Skeletal muscle satellite cell (primary cell): ENCODE measurements at regions not wholly inside any gene's neighbourhood (a gene's known extent, or its start where the extent isn't known, plus 50 kb on each side); places are given as distances from the start of the nearest gene placed in this dataset.
"Not testable (repeated sequence)": the region's sequence is repeated elsewhere in the genome, so short reads cannot be mapped to it uniquely, and the experiment has no call there.

ENCODE experiments used
- H3K27me3 ChIP-seq: 2 replicates; pipeline ENCODE4 v1.7.0; 2013; ENCODE audit warnings: low read length; ENCODE audit not compliant: control insufficient read depth, insufficient read depth
- H3K36me3 ChIP-seq: 2 replicates; pipeline ENCODE4 v1.7.0; 2013; ENCODE audit warnings: mild to moderate bottlenecking, control low read depth, low read length; ENCODE audit not compliant: insufficient read depth
- H3K4me1 ChIP-seq: 2 replicates; pipeline ENCODE4 v1.7.0; 2013; ENCODE audit warnings: low read length; ENCODE audit not compliant: control insufficient read depth, insufficient read depth
- H3K4me2 ChIP-seq: 2 replicates; pipeline ENCODE4 v1.7.0; 2013; ENCODE audit warnings: mild to moderate bottlenecking, low read length
- H3K4me3 ChIP-seq: 2 replicates; pipeline ENCODE4 v1.7.0; 2013; ENCODE audit warnings: low read length
- H3K9ac ChIP-seq: 2 replicates; pipeline ENCODE4 v1.7.0; 2013; ENCODE audit warnings: mild to moderate bottlenecking, low read depth, low read length, moderate library complexity
- H3K9me3 ChIP-seq: replicated peaks from 2 replicates; pipeline ENCODE4 v1.7.0; 2013; ENCODE audit warnings: mild to moderate bottlenecking, control low read depth, low read length

GRCh38 chr5:120304663-120305062 lies 159.4 kb upstream of the PRR16 start:
- peaks cover 11% of the 10 kb centered on the region for H3K4me1 ChIP-seq
- no peak overlapping the region for H3K4me2 ChIP-seq
- H3K36me3 ChIP-seq = no peaks in the 10 kb centered on the region
- H3K4me3 ChIP-seq = no peak overlapping the region
- H3K27me3 ChIP-seq = no peaks in the 10 kb centered on the region
- no peaks in the 10 kb centered on the region for H3K9me3 ChIP-seq
- no peak overlapping the region for H3K9ac ChIP-seq

GRCh38 chr5:120306303-120306702 lies 157.8 kb upstream of the PRR16 start:
- Histone ChIP-seq H3K27me3 (no peaks in the 10 kb centered on the region), H3K36me3 (no peaks in the 10 kb centered on the region), H3K4me3 (no peak overlapping the region), H3K9me3 (no peaks in the 10 kb centered on the region), H3K4me1 (peaks cover 11% of the 10 kb centered on the region), H3K4me2 (no peak overlapping the region), H3K9ac (no peak overlapping the region)

GRCh38 chr5:120314191-120314590 lies 149.9 kb upstream of the PRR16 start:
- Histone ChIP-seq H3K9me3 (no peaks in the 10 kb centered on the region), H3K4me3 (no peak overlapping the region), H3K9ac (no peak overlapping the region), H3K27me3 (no peaks in the 10 kb centered on the region), H3K36me3 (no peaks in the 10 kb centered on the region), H3K4me2 (no peak overlapping the region), H3K4me1 (no peaks in the 10 kb centered on the region)

- H3K27me3 ChIP-seq = no peaks in the 10 kb centered on the region
- H3K9me3 ChIP-seq = no peaks in the 10 kb centered on the region
- H3K36me3 ChIP-seq = no peaks in the 10 kb centered on the region
- H3K4me3 ChIP-seq = no peak overlapping the region
- no peaks in the 10 kb centered on the region for H3K4me1 ChIP-seq
- H3K4me2 ChIP-seq = no peak overlapping the region
- H3K9ac ChIP-seq = no peak overlapping the region
Measured at GRCh38 chr5:120320626-120321025, 143.5 kb upstream of the PRR16 start.

GRCh38 chr5:120326651-120327050 lies 137.4 kb upstream of the PRR16 start:
- no peaks in the 10 kb centered on the region for H3K27me3 ChIP-seq

GRCh38 chr5:120327180-120327579 lies 136.9 kb upstream of the PRR16 start:
- H3K4me2 ChIP-seq = no peak overlapping the region
- H3K4me3 ChIP-seq = no peak overlapping the region
- peaks cover 3% of the 10 kb centered on the region for H3K9me3 ChIP-seq
- H3K9ac ChIP-seq = no peak overlapping the region
- no peaks in the 10 kb centered on the region for H3K36me3 ChIP-seq
- no peaks in the 10 kb centered on the region for H3K4me1 ChIP-seq
- no peaks in the 10 kb centered on the region for H3K27me3 ChIP-seq

More at GRCh38 chr5:120326651-120327050, 137.4 kb upstream of the PRR16 start:
- Histone ChIP-seq H3K36me3 (no peaks in the 10 kb centered on the region), H3K9ac (no peak overlapping the region), H3K9me3 (peaks cover 3% of the 10 kb centered on the region), H3K4me3 (no peak overlapping the region), H3K4me1 (no peaks in the 10 kb centered on the region), H3K4me2 (no peak overlapping the region)

- no peaks in the 10 kb centered on the region for H3K4me1 ChIP-seq
- peaks cover 3% of the 10 kb centered on the region for H3K9me3 ChIP-seq
- H3K27me3 ChIP-seq = no peaks in the 10 kb centered on the region
- no peak overlapping the region for H3K4me2 ChIP-seq
- H3K9ac ChIP-seq = no peak overlapping the region
- H3K4me3 ChIP-seq = no peak overlapping the region
- no peaks in the 10 kb centered on the region for H3K36me3 ChIP-seq
Measured at GRCh38 chr5:120329095-120329494, 135.0 kb upstream of the PRR16 start.

GRCh38 chr5:120330558-120330957 lies 133.5 kb upstream of the PRR16 start:
- no peaks in the 10 kb centered on the region for H3K27me3 ChIP-seq
- no peak overlapping the region for H3K4me2 ChIP-seq
- no peaks in the 10 kb centered on the region for H3K36me3 ChIP-seq
- H3K9ac ChIP-seq = no peak overlapping the region
- H3K4me1 ChIP-seq = no peaks in the 10 kb centered on the region
- peaks cover 3% of the 10 kb centered on the region for H3K9me3 ChIP-seq
- H3K4me3 ChIP-seq = no peak overlapping the region

- no peak overlapping the region for H3K4me3 ChIP-seq
- no peak overlapping the region for H3K4me2 ChIP-seq
- no peaks in the 10 kb centered on the region for H3K9me3 ChIP-seq
- H3K4me1 ChIP-seq = no peaks in the 10 kb centered on the region
- H3K36me3 ChIP-seq = no peaks in the 10 kb centered on the region
- no peaks in the 10 kb centered on the region for H3K27me3 ChIP-seq
- H3K9ac ChIP-seq = no peak overlapping the region
Measured at GRCh38 chr5:120344181-120344580, 119.9 kb upstream of the PRR16 start.

- no peaks in the 10 kb centered on the region for H3K36me3 ChIP-seq
- H3K9ac ChIP-seq = no peak overlapping the region
- H3K27me3 ChIP-seq = no peaks in the 10 kb centered on the region
Measured at GRCh38 chr5:120345947-120346346, 118.2 kb upstream of the PRR16 start.

GRCh38 chr5:120351071-120351470 lies 113.0 kb upstream of the PRR16 start:
- H3K4me1 ChIP-seq, H3K27me3 ChIP-seq, H3K9ac ChIP-seq, H3K4me3 ChIP-seq, H3K4me2 ChIP-seq, H3K9me3 ChIP-seq, H3K36me3 ChIP-seq: not testable (repeated sequence)

More at GRCh38 chr5:120345947-120346346, 118.2 kb upstream of the PRR16 start:
- no peak overlapping the region for H3K4me2 ChIP-seq
- no peak overlapping the region for H3K4me3 ChIP-seq
- no peaks in the 10 kb centered on the region for H3K4me1 ChIP-seq
- H3K9me3 ChIP-seq = no peaks in the 10 kb centered on the region

- no peaks in the 10 kb centered on the region for H3K27me3 ChIP-seq
- no peaks in the 10 kb centered on the region for H3K9me3 ChIP-seq
- H3K4me2 ChIP-seq = no peak overlapping the region
- H3K36me3 ChIP-seq = no peaks in the 10 kb centered on the region
- no peaks in the 10 kb centered on the region for H3K4me1 ChIP-seq
- no peak overlapping the region for H3K9ac ChIP-seq
- no peak overlapping the region for H3K4me3 ChIP-seq
Measured at GRCh38 chr5:120354126-120354525, 110.0 kb upstream of the PRR16 start.
